Effector memory CD8-positive, alpha-beta T cell (primary cell): ENCODE measurements at regions not wholly inside any gene's neighbourhood (a gene's known extent, or its start where the extent isn't known, plus 50 kb on each side); places are given as distances from the start of the nearest gene placed in this dataset.
"Not testable (repeated sequence)": the region's sequence is repeated elsewhere in the genome, so short reads cannot be mapped to it uniquely, and the experiment has no call there.

Source experiments
- ATAC-seq: fragments of 150-1000 bp; cut with Tn5 transposase; replicated peaks from 2 replicates; pipeline ENCODE4 v1.10.0; 2021; ENCODE audit warnings: mild to moderate bottlenecking, moderate library complexity
- DNase-seq, 3 experiments: peaks; one replicate each; pipeline ENCODE4 v3.0.0; 2021
- H3K27ac Mint-ChIP-seq, 2 donors: one replicate each; pipeline ENCODE4 v1.8.0; 2022; ENCODE audit warnings: mild to moderate bottlenecking in 2 of 2, mixed read lengths in 2 of 2, moderate library complexity in 2 of 2
- H3K27me3 Mint-ChIP-seq, 2 donors: one replicate each; pipeline ENCODE4 v1.8.0; 2022; ENCODE audit warnings: mixed read lengths in 2 of 2
- H3K36me3 Mint-ChIP-seq: one replicate; pipeline ENCODE4 v1.8.0; 2022; ENCODE audit warnings: mild to moderate bottlenecking, moderate library complexity, mixed read lengths; ENCODE audit not compliant: insufficient read depth
- H3K4me1 Mint-ChIP-seq, 2 donors: one replicate each; pipeline ENCODE4 v1.8.0; 2022; ENCODE audit warnings: low read depth in 2 of 2, mixed read lengths in 2 of 2
- H3K4me3 Mint-ChIP-seq, 2 donors: one replicate each; pipeline ENCODE4 v1.8.0; 2022; ENCODE audit warnings: mild to moderate bottlenecking in 2 of 2, mixed read lengths in 2 of 2, moderate library complexity in 2 of 2
- H3K9me3 Mint-ChIP-seq, 2 donors: one replicate each; pipeline ENCODE4 v1.8.0; 2022; ENCODE audit warnings: mixed read lengths in 2 of 2

DNA sequence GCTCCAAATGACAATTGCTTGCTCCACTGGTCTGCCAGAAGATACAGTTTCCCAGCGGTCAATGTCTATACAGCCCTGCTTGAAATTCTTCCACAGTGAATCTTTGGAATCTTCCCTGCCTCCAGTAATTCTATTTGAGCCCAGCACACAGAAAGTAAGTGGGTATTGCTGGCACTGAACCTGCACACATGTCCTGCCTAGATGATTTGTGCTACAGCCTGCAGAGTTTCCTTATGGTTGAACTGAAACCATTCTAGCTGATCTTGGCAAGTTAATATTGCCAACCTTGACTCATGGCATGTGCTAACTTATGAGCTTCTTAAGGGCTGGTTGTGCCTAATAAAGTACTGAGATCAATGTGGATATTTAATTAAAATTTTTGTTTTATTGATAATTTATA lies 553.8 kb upstream of the GNPDA2 start:
- H3K27me3 Mint-ChIP-seq, result no peaks in the 10 kb centered on the region
- H3K9me3 Mint-ChIP-seq, result peaks cover 0 to 3% of the 10 kb centered on the region in 2 donors
- no peak for DNase-seq
- H3K4me1 Mint-ChIP-seq, result no peaks in the 10 kb centered on the region
- H3K27ac Mint-ChIP-seq, result no peak overlapping the region
- H3K36me3 Mint-ChIP-seq, result no peaks in the 10 kb centered on the region
- H3K4me3 Mint-ChIP-seq, result no peak overlapping the region
- no peak for ATAC-seq

DNA sequence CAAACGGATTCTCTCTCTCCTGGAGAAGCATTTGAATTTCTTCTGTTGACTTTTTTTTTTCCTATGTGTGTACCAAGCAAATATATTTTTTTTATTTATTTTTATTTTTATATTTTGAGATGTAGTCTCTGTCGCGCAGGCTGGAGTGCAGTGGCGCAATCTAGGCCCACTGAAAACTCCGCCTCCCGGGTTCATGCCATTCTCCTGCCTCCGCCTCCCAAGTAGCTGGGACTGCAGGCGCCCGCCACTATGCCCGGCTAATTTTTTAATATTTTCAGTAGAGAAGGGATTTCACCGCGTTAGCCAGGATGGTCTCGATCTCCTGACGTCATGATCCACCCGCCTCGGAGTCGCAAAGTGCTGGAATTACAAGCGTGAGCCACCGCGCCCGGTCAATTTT lies 549.5 kb upstream of the GNPDA2 start:
- H3K9me3 Mint-ChIP-seq, result peaks cover 0 to 6% of the 10 kb centered on the region in 2 donors
- H3K4me3 Mint-ChIP-seq, result no peak overlapping the region
- H3K36me3 Mint-ChIP-seq, result no peaks in the 10 kb centered on the region
- H3K27me3 Mint-ChIP-seq, result no peaks in the 10 kb centered on the region
- H3K4me1 Mint-ChIP-seq, result no peaks in the 10 kb centered on the region
- DNase-seq (no peak), ATAC-seq (no peak)
- H3K27ac Mint-ChIP-seq, result no peak overlapping the region

DNA sequence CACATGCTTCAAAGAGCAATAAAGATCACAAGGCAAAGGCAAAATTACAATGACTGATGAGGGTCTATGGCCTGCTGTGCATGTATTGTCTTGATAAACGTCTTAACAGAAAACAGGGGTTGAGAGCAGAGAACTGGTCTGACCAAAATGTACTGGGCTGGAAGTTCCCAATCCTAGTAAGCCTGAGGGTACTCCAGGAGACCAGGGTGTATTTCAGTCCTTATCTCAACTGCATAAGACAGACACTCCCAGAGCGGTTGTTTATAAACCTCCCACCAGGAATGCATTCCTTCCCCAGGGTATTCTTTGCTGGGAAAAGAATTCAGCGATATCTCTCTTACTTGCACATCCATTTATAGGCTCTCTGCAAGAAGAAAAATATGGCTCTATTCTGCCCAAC lies 521.8 kb upstream of the GNPDA2 start:
- DNase-seq, H3K4me3 Mint-ChIP-seq, ATAC-seq, H3K36me3 Mint-ChIP-seq, H3K27me3 Mint-ChIP-seq, H3K27ac Mint-ChIP-seq, H3K4me1 Mint-ChIP-seq: not testable (repeated sequence)
- H3K9me3 Mint-ChIP-seq, result peaks cover 7 to 11% of the 10 kb centered on the region in 2 donors

DNA sequence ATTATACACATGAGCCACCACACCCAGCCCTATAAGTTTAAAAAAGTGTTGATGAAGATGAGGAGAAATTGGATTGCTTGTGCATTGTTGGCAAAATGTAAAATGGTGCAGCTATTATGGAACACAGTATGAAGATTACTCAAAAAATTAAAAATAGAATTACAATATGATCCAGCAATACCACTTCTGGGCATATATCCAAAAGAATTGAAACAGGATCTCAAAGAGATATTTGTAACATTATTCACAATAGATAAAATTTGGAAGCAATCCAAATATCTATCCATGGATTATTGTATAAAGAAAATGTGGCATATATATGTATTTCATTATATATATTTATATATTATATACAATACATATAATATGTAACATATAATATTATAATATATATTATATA lies 515.6 kb upstream of the GNPDA2 start:
- ATAC-seq (no peak), DNase-seq (no peak)
- Mint-ChIP-seq H3K27me3 (no peaks in the 10 kb centered on the region), H3K4me1 (no peaks in the 10 kb centered on the region), H3K9me3 (peaks cover 0 to 7% of the 10 kb centered on the region in 2 donors), H3K27ac (no peak overlapping the region), H3K36me3 (no peaks in the 10 kb centered on the region), H3K4me3 (no peak overlapping the region)

DNA sequence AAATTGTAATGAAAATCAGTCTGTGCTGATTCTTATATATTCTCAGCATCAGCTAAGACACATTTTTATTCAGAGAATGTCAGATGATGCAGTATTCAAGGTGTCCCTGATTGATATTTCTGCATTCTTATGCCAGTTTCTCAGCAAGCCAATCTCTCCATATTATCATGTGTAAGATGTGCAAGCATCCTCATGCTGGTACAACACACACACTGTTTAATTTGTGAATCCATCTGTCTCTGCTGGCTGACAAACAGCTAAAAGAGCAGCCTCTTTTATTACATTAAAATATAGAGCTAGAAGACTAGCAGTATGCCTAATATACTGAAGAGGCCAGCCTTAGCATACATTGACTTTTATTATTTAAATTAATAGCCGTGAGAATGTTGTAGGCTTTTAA lies 502.9 kb upstream of the GNPDA2 start:
- no peaks in the 10 kb centered on the region for H3K27me3 Mint-ChIP-seq
- H3K4me3 Mint-ChIP-seq, result no peak overlapping the region
- peaks cover 5 to 14% of the 10 kb centered on the region in 2 donors for H3K9me3 Mint-ChIP-seq
- ATAC-seq (no peak), DNase-seq (no peak)
- no peaks in the 10 kb centered on the region for H3K36me3 Mint-ChIP-seq
- H3K4me1 Mint-ChIP-seq, result no peaks in the 10 kb centered on the region
- H3K27ac Mint-ChIP-seq, result no peak overlapping the region

DNA sequence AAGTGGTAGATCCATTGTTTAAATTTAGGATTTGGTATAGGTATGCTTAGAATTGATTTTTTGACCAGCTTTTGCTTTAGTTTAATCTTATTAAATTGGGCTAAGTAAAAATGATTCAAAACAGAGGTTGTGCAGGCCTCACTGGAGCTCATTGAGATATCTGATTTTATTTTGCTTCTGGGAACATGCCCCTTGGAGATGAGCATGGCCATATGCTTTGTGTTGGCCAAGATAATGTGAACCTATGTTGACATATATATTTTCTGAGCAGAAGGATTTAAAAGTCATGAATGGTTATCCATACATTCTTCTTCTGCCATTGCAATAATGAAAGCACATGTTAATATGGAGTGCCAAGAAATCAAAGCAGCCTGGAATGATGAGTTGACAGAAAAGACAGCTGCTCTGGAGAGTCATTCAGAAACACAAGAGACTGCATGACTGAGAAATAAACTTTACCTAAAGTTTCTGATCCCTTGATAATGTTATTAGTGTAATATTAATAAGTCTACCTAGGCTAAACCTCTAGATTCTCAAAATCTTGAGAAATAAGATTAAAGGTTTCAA lies 489.7 kb upstream of the GNPDA2 start:
- no peaks in the 10 kb centered on the region for H3K4me1 Mint-ChIP-seq
- no peak overlapping the region for H3K27ac Mint-ChIP-seq
- H3K27me3 Mint-ChIP-seq, result no peaks in the 10 kb centered on the region
- DNase-seq, result no peak
- H3K36me3 Mint-ChIP-seq, result no peaks in the 10 kb centered on the region
- no peak for ATAC-seq
- H3K4me3 Mint-ChIP-seq, result no peak overlapping the region
- H3K9me3 Mint-ChIP-seq, result peaks cover 2 to 8% of the 10 kb centered on the region in 2 donors

DNA sequence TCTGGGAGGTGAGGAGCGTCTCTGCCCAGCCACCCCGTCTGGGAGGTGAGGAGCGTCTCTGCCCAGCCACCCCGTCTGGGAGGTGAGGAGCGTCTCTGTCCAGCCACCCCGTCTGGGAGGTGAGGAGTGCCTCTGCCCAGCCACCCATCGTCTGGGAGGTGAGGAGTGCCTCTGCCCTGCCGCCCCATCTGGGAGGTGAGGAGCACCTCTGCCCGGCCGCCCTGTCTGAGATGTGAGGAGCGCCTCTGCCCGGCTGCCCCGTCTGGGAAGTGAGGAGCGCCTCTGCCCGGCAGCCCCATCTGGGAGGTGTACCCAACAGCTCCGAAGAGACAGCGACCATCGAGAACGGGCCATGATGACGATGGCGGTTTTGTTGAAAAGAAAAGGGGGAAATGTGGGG lies 482.1 kb upstream of the GNPDA2 start:
- ATAC-seq, H3K4me3 Mint-ChIP-seq, H3K27me3 Mint-ChIP-seq, H3K4me1 Mint-ChIP-seq, H3K36me3 Mint-ChIP-seq, H3K27ac Mint-ChIP-seq, DNase-seq: not testable (repeated sequence)
- H3K9me3 Mint-ChIP-seq, result peaks cover 10 to 14% of the 10 kb centered on the region in 2 donors

DNA sequence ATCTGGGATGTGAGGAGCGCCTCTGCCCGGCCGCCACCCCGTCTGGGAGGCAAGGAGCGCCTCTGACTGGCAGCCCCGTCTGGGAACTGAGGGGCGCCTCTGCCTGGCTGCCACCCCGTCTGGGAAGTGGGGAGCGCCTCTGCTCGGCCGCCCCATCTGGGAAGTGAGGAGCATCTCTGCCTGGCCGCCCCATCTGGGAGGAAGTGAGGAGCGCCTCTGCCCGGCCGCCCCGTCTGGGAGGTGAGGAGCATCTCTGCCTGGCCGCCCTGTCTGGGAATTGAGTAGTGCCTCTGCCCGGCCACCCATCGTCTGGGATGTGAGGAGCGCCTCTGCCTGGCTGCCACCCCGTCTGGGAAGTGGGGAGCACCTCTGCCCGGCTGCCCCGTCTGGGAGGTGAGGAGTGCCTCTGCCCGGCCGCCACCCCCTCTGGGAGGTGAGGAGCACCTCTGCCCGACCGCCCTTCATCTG lies 481.5 kb upstream of the GNPDA2 start:
- not testable (repeated sequence) for H3K27ac Mint-ChIP-seq, ATAC-seq, H3K4me3 Mint-ChIP-seq, H3K9me3 Mint-ChIP-seq, H3K4me1 Mint-ChIP-seq, H3K27me3 Mint-ChIP-seq, H3K36me3 Mint-ChIP-seq, DNase-seq

DNA sequence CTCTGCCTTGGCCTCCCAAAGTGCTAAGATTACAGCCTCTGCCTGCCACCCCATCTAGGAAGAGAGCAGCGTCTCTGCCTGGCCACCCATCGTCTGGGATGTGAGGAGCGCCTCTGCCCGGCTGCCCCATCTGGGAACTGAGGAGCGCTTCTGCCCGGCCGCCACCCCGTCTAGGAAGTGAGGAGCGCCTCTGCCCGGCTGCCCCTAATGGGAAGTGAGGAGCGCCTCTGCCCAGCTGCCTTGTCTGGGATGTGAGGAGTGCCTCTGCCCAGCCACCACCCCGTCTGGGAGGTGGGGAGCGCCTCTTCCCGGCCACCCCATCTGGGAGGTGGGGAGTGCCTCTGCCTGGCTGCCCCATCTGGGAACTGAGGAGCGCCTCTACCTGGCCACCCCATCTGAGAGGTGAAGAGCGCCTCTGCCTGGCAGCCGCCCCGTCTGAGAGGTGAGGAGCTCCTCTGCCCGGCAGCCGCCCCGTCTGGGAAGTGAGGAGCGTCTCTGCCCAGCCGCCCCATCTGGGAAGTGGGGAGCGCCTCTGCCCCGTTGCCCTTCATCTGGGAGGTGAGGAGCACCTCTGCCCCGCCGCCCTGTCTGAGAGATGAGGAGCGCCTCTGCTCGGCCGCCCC lies 481.0 kb upstream of the GNPDA2 start:
- ATAC-seq, H3K4me3 Mint-ChIP-seq, H3K4me1 Mint-ChIP-seq, DNase-seq, H3K36me3 Mint-ChIP-seq, H3K27ac Mint-ChIP-seq, H3K27me3 Mint-ChIP-seq, H3K9me3 Mint-ChIP-seq: not testable (repeated sequence)

DNA sequence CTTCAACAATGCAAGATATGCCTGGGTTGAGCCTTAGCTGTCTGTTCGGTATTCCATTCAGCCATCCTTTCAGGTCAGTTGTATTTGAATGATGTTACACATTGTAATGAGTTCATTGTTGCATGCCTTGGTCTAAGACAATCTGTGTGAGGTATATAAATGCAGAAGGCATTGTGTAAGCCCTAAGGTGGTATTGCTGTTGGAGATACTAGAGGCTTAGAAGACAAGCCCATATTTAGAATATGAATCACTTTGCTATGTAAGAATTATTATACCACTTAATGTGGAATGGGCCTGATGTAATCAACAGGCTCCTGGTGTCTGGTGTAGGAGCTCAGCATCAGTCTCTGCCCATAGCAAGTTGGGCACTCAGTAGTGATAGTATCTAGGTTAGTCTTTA lies 473.4 kb upstream of the GNPDA2 start:
- no peak for ATAC-seq
- peaks cover 5 to 8% of the 10 kb centered on the region in 2 donors for H3K9me3 Mint-ChIP-seq
- H3K4me3 Mint-ChIP-seq, result no peak overlapping the region
- H3K27ac Mint-ChIP-seq, result no peak overlapping the region
- no peaks in the 10 kb centered on the region for H3K27me3 Mint-ChIP-seq
- no peaks in the 10 kb centered on the region for H3K4me1 Mint-ChIP-seq
- DNase-seq, result no peak
- no peaks in the 10 kb centered on the region for H3K36me3 Mint-ChIP-seq

DNA sequence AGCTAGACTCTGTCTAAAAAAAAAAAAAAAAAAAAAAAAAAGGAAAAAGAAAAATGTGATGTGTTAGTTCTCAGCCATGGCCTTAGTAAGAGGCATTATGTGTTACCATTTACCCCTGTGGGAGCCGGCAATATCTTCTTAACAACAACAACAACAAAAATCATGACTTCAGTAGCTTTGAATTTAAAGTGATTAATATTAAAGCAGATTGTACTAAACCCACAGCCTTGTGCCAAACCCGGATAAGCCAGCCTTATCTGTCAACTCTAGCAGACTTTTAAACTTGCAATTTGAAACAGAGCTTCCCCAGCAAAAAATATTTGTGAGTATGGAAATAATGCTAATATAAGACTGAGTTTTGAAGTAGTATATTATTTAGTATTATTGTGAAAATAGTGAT lies 462.1 kb upstream of the GNPDA2 start:
- peaks cover 5 to 10% of the 10 kb centered on the region in 2 donors for H3K9me3 Mint-ChIP-seq
- no peak for ATAC-seq

DNA sequence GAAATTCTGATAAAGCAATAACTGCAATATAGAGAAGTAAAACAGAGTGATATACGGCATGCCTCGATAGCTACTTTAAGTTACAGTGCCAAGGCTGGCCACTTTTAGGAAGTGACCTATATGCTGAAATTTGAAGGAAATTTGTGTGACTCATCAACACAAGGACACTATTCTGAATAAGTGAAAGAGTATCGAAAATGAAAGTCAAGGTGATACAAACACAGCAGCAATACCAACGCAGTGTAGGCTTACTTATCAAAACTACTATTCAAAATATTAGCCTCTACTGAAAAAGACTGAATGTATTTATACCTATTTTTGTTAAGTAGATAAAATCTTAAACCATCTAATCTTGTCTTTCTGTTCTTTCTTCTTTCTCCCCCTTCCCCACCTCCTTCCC lies 459.9 kb upstream of the GNPDA2 start:
- peaks cover 5 to 6% of the 10 kb centered on the region in 2 donors for H3K9me3 Mint-ChIP-seq
- no peaks in the 10 kb centered on the region for H3K4me1 Mint-ChIP-seq
- H3K36me3 Mint-ChIP-seq, result no peaks in the 10 kb centered on the region
- no peak overlapping the region for H3K4me3 Mint-ChIP-seq
- no peak for DNase-seq
- H3K27ac Mint-ChIP-seq, result no peak overlapping the region
- ATAC-seq, result no peak
- no peaks in the 10 kb centered on the region for H3K27me3 Mint-ChIP-seq

More for the DNA sequence above, 462.1 kb upstream of the GNPDA2 start:
- H3K4me3 Mint-ChIP-seq, result no peak overlapping the region
- H3K36me3 Mint-ChIP-seq, result no peaks in the 10 kb centered on the region
- no peak for DNase-seq
- no peaks in the 10 kb centered on the region for H3K27me3 Mint-ChIP-seq
- H3K4me1 Mint-ChIP-seq, result no peaks in the 10 kb centered on the region
- H3K27ac Mint-ChIP-seq, result no peak overlapping the region

DNA sequence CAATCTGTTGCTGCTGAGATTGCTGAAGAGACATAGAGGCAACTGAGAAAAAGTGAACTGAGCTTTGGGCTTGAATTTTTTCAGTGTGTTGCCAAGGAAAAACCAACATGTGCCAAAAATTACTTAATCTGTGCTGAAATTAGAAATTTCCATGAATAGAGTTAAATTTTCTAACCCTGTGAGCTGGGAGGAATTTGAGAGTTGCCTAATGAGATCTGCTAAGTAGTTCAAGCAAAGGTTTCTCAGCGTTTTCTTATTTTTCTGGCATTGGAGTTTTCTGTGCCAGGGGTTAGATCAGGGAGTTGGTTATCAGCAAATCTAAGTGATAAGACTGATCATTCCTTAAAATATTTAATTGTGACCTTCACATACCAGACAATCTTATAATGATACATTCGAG lies 457.5 kb upstream of the GNPDA2 start:
- no peaks in the 10 kb centered on the region for H3K36me3 Mint-ChIP-seq

DNA sequence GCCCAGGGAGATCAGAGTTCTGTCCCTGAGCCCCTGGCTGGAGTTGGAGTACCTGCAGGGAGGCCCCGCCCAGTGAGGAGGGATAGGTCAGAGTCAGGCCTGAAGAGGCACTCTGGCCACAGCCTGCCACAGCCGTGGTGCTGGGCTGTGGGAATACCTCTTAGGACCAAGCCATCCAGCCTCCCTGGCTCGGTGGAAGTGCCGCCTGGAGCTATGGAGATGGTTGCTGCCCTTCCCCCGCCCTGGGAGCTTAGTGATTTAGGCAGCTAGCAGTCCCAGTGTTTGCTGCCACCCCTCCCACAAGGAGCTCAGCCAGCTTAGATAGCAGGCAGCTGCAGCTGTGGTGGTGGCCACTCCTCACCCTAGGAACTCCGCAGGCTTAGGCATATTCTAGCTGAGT lies 446.3 kb upstream of the GNPDA2 start:
- no peak for ATAC-seq
- no peak overlapping the region for H3K27ac Mint-ChIP-seq
- no peak for DNase-seq
- H3K4me1 Mint-ChIP-seq, result no peaks in the 10 kb centered on the region
- H3K36me3 Mint-ChIP-seq, result no peaks in the 10 kb centered on the region
- no peaks in the 10 kb centered on the region for H3K27me3 Mint-ChIP-seq
- H3K9me3 Mint-ChIP-seq, result peaks cover 13 to 21% of the 10 kb centered on the region in 2 donors
- no peak overlapping the region for H3K4me3 Mint-ChIP-seq

More for the DNA sequence above, 457.5 kb upstream of the GNPDA2 start:
- H3K27ac Mint-ChIP-seq, result no peak overlapping the region
- DNase-seq (no peak), ATAC-seq (no peak)
- H3K4me1 Mint-ChIP-seq, result no peaks in the 10 kb centered on the region
- H3K27me3 Mint-ChIP-seq, result no peaks in the 10 kb centered on the region
- H3K9me3 Mint-ChIP-seq, result peaks cover 3 to 6% of the 10 kb centered on the region in 2 donors
- H3K4me3 Mint-ChIP-seq, result no peak overlapping the region
